ENCODE measurements at regions not wholly inside any gene's neighbourhood (a gene's known extent, or its start where the extent isn't known, plus 50 kb on each side); places are given as distances from the start of the nearest gene placed in this dataset.

DNA sequence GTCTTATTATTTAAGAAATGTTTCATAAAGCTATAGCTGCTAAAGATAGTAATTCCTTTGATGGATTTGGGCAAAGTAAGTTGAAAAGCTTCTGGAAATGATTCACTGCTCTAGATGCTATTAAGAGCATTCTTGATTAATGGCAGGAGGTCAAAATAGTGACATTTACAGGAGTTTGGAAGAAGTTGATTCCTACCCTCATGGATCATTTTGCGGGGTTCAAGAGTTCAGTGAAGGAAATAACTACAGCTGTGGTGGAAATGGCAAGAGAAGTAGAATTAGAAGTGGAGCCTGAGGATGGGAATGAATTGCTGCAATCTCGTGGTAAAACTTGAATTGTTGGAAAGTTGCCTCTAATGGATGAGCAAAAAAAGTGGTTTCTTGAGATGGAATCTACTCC lies 316.1 kb downstream of the UTRN start:
- no peak for TF ChIP-seq CTCF (IDR thresholded peaks at IDR 0.05; ENCODE audit: low read length)
- no peak for TF ChIP-seq EZH2 (optimal IDR thresholded peaks at IDR 0.05; ENCODE audit: low read depth, low read length)
